ENCODE measurements at regions not wholly inside any gene's neighbourhood (a gene's known extent, or its start where the extent isn't known, plus 50 kb on each side); places are given as distances from the start of the nearest gene placed in this dataset.

DNA sequence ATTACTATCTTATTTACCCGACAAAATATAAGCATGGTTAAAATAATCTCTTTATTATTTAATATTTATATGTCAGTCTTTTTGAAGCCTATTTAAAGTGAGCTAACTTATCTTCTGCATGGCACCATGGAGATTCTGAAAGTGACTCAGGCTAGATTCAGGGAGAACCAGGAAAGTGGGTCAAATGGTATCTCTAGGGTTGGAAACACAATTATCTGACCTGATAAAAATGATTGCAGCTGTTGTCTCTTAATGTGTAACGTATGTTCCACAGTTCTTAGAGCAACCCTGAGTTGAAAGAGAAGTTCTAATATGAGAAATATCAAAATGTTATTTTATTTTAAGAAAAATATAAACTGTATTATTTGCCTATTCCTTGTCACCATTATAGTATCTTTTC is 143.1 kb upstream of the CARD18 start:
- TF ChIP-seq, protein P1, sequence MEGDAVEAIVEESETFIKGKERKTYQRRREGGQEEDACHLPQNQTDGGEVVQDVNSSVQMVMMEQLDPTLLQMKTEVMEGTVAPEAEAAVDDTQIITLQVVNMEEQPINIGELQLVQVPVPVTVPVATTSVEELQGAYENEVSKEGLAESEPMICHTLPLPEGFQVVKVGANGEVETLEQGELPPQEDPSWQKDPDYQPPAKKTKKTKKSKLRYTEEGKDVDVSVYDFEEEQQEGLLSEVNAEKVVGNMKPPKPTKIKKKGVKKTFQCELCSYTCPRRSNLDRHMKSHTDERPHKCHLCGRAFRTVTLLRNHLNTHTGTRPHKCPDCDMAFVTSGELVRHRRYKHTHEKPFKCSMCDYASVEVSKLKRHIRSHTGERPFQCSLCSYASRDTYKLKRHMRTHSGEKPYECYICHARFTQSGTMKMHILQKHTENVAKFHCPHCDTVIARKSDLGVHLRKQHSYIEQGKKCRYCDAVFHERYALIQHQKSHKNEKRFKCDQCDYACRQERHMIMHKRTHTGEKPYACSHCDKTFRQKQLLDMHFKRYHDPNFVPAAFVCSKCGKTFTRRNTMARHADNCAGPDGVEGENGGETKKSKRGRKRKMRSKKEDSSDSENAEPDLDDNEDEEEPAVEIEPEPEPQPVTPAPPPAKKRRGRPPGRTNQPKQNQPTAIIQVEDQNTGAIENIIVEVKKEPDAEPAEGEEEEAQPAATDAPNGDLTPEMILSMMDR (IDR thresholded peaks at IDR 0.05) = no peak
- H3K9me3 ChIP-seq = no peaks in the 10 kb centered on the region
- intact Hi-C loops (cut with DNase I) = no loop called here
- H3K4me3 ChIP-seq = no peak overlapping the region
- H3K27ac ChIP-seq = no peak overlapping the region
- no peaks in the 10 kb centered on the region for H3K27me3 ChIP-seq
- DNase-seq = no peak
- H3K9ac ChIP-seq (ENCODE audit: low read depth in 2 of 2, low read length in 2 of 2) = no peak overlapping the region
- no peaks in the 10 kb centered on the region for H3K4me1 ChIP-seq
- no peaks in the 10 kb centered on the region for H3K36me3 ChIP-seq

GRCh38 chr11:105274631-105275030 is 135.1 kb upstream of the CARD18 start:
- Histone ChIP-seq H3K4me3 (no peak overlapping the region), H3K27me3 (no peaks in the 10 kb centered on the region), H3K27ac (no peak overlapping the region), H3K9me3 (no peaks in the 10 kb centered on the region), H3K9ac (ENCODE audit: low read depth in 2 of 2, low read length in 2 of 2) (no peak overlapping the region), H3K36me3 (no peaks in the 10 kb centered on the region), H3K4me1 (no peaks in the 10 kb centered on the region)
- DNase-seq = no peak
- TF ChIP-seq, protein P1 (IDR thresholded peaks at IDR 0.05) = no peak
- intact Hi-C loops (cut with DNase I) = no loop called here

GRCh38 chr11:105273660-105274280 is 134.2 kb upstream of the CARD18 start:
- Histone ChIP-seq H3K27ac (no peak overlapping the region), H3K4me3 (no peak overlapping the region), H3K9me3 (no peaks in the 10 kb centered on the region), H3K9ac (ENCODE audit: low read depth in 2 of 2, low read length in 2 of 2) (no peak overlapping the region), H3K4me1 (no peaks in the 10 kb centered on the region), H3K27me3 (no peaks in the 10 kb centered on the region), H3K36me3 (no peaks in the 10 kb centered on the region)
- intact Hi-C loops (cut with DNase I) = no loop called here
- TF ChIP-seq, protein P1 (IDR thresholded peaks at IDR 0.05) = no peak
- DNase-seq = no peak

DNA sequence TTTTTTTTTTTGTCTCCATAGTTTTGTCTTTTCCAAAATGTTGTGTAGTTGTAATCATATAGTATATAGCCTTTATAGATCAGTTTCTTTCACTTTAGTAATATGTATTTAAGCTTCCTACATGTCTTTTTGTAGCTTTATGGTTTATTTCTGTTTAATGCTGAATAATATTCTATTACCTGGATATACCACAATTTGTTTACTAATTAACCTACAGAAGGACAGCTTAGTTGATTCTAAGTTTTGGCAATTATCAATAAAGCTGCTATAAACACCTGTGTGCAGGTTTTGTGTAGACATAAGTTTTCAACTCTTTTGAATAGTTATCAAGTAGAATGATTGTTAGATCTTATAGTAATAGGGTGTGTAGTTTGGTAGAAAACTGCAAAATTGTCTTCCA is 130.3 kb upstream of the CARD18 start:
- Histone ChIP-seq H3K4me1 (no peaks in the 10 kb centered on the region), H3K27ac (no peak overlapping the region), H3K36me3 (no peaks in the 10 kb centered on the region), H3K27me3 (no peaks in the 10 kb centered on the region), H3K4me3 (no peak overlapping the region), H3K9ac (ENCODE audit: low read depth in 2 of 2, low read length in 2 of 2) (no peak overlapping the region), H3K9me3 (no peaks in the 10 kb centered on the region)
- intact Hi-C loops (cut with DNase I) = no loop called here
- TF ChIP-seq, protein P1 (IDR thresholded peaks at IDR 0.05) = no peak
- DNase-seq = no peak

DNA sequence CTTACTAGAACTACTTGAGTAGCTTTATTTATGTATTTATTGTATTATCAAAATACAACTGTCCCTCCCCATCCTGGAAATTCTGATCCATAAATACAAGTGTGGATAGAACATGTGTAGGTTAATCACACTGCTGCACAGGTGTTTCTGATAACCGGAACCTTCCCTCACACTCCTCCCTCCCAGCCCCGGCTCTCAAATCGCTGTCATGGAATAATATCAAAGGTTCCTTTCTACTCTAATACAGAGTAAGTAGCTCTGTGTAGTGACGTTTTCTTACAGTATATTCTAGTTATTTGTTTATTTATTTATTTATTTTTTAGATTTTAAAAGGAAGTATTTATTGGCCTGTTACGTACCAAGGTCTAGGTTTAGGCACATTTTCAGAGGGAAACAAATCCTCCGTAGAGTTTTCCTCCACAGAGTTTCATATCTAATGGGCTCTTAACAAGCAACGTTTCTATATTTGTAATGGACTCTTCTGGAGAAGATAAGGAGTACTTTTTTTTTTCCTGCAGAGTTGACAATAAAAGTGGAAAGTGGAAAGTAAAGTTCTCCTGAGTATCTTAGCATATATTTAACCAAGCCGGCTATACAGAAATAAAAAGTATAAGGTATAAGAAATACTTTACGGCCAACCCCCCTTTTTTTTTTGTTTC is 129.0 kb upstream of the CARD18 start:
- Histone ChIP-seq H3K36me3 (no peaks in the 10 kb centered on the region), H3K27me3 (no peaks in the 10 kb centered on the region), H3K4me3 (no peak overlapping the region), H3K4me1 (no peaks in the 10 kb centered on the region), H3K27ac (no peak overlapping the region), H3K9ac (ENCODE audit: low read depth in 2 of 2, low read length in 2 of 2) (no peak overlapping the region), H3K9me3 (no peaks in the 10 kb centered on the region)
- TF ChIP-seq, protein P1 (IDR thresholded peaks at IDR 0.05) = no peak
- DNase-seq = no peak
- intact Hi-C loops (cut with DNase I) = no loop called here
